ENCODE measurements at regions not wholly inside any gene's neighbourhood (a gene's known extent, or its start where the extent isn't known, plus 50 kb on each side); places are given as distances from the start of the nearest gene placed in this dataset.

DNA sequence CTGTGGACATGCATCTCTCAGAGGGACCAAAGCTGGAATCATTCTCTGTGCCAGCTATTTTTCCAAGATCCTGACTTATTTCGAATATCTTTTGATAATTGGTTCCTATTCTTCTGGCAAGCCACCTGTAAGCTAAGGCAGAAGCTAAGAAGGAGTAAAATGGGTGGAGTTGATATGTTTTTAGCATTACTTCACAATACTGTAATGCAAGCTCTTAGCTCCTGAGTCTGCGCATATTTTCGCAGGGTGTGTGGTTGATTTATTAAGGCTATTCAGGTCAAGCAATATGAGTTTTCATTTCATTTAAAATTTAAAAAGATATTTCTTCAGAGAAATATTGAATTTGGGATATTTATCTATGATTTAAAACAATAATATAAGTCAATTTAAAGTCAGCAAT, 158.5 kb upstream of the ADAMTS16 start:
- H3K79me2 ChIP-seq (replicated peaks; ENCODE audit: insufficient read depth): no peaks in the 10 kb centered on the region
- 0 out of 2 replicates have a peak, but pooled peaks cover 5% of the 10 kb centered on the region for H3K9me2 ChIP-seq (ENCODE audit: insufficient read depth)
- Mint-ChIP-seq H3K4me1 (no peaks in the 10 kb centered on the region), H3K27ac (no peak overlapping the region), H3K27me3 (ENCODE audit: insufficient read depth, low read depth, poor library complexity) (no peaks in the 10 kb centered on the region), H3K4me3 (no peak overlapping the region), H3K9me3 (no peaks in the 10 kb centered on the region), H3K36me3 (ENCODE audit: low read depth) (no peaks in the 10 kb centered on the region)
- DNase-seq (ENCODE audit: low spot score): no peak
- H4K20me1 ChIP-seq (replicated peaks; ENCODE audit: insufficient read depth): no peaks in the 10 kb centered on the region
- no peak overlapping the region for H3K4me3 ChIP-seq
- H3K27me3 ChIP-seq (ENCODE audit: insufficient read depth): no peaks in the 10 kb centered on the region
- no peaks in the 10 kb centered on the region for H3K36me3 ChIP-seq (ENCODE audit: insufficient read depth)
- ATAC-seq: no peak
- TF ChIP-seq, protein P1, sequence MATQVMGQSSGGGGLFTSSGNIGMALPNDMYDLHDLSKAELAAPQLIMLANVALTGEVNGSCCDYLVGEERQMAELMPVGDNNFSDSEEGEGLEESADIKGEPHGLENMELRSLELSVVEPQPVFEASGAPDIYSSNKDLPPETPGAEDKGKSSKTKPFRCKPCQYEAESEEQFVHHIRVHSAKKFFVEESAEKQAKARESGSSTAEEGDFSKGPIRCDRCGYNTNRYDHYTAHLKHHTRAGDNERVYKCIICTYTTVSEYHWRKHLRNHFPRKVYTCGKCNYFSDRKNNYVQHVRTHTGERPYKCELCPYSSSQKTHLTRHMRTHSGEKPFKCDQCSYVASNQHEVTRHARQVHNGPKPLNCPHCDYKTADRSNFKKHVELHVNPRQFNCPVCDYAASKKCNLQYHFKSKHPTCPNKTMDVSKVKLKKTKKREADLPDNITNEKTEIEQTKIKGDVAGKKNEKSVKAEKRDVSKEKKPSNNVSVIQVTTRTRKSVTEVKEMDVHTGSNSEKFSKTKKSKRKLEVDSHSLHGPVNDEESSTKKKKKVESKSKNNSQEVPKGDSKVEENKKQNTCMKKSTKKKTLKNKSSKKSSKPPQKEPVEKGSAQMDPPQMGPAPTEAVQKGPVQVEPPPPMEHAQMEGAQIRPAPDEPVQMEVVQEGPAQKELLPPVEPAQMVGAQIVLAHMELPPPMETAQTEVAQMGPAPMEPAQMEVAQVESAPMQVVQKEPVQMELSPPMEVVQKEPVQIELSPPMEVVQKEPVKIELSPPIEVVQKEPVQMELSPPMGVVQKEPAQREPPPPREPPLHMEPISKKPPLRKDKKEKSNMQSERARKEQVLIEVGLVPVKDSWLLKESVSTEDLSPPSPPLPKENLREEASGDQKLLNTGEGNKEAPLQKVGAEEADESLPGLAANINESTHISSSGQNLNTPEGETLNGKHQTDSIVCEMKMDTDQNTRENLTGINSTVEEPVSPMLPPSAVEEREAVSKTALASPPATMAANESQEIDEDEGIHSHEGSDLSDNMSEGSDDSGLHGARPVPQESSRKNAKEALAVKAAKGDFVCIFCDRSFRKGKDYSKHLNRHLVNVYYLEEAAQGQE (IDR thresholded peaks at IDR 0.05; ENCODE audit: unreplicated experiment): no peak
- no peak for TF ChIP-seq EZH2phosphoT487 (IDR thresholded peaks at IDR 0.05; ENCODE audit: unreplicated experiment)
- H3K4me2 ChIP-seq: no peak overlapping the region
- no peak overlapping the region for H3K27ac ChIP-seq (ENCODE audit: low read depth)
- H3K4me1 ChIP-seq (ENCODE audit: insufficient read depth): no peaks in the 10 kb centered on the region
- no peaks in the 10 kb centered on the region for H3F3A ChIP-seq (replicated peaks; ENCODE audit: low read depth)
- H2AFZ ChIP-seq: no peak overlapping the region

DNA sequence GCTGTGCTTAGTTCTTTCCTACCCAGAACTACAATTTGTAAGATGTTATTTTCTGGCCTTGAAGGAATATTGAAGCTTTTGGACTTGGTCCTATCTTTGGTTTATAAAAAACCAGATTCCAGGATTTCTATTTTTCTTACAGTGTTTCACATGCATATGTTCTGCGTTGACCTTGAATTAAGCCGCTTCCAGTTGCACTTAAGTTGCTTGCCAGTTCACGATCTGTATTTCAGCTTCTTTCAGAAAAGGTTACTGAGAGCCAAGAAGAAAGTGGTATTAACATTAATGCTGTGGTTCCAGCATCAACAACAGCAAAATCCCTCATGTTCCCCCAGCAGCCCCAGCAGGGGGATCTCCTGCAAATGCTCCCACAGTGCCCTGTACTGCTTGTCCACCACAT, 156.4 kb upstream of the ADAMTS16 start:
- H3K4me3 Mint-ChIP-seq: no peak overlapping the region
- no peaks in the 10 kb centered on the region for H3K4me1 ChIP-seq (ENCODE audit: insufficient read depth)
- H3K27me3 ChIP-seq (ENCODE audit: insufficient read depth): no peaks in the 10 kb centered on the region
- DNase-seq (ENCODE audit: low spot score) (no peak), ATAC-seq (no peak)
- no peaks in the 10 kb centered on the region for H3K27me3 Mint-ChIP-seq (ENCODE audit: insufficient read depth, low read depth, poor library complexity)
- no peaks in the 10 kb centered on the region for H3K4me1 Mint-ChIP-seq
- H3K36me3 ChIP-seq (ENCODE audit: insufficient read depth): no peaks in the 10 kb centered on the region
- no peaks in the 10 kb centered on the region for H4K20me1 ChIP-seq (replicated peaks; ENCODE audit: insufficient read depth)
- no peaks in the 10 kb centered on the region for H3K79me2 ChIP-seq (replicated peaks; ENCODE audit: insufficient read depth)
- no peak overlapping the region for H3K27ac ChIP-seq (ENCODE audit: low read depth)
- no peaks in the 10 kb centered on the region for H3K9me3 Mint-ChIP-seq
- H3K9me2 ChIP-seq (ENCODE audit: insufficient read depth): 0 out of 2 replicates have a peak, but pooled peaks cover 3% of the 10 kb centered on the region
- no peak overlapping the region for H2AFZ ChIP-seq
- no peak overlapping the region for H3K27ac Mint-ChIP-seq
- H3F3A ChIP-seq (replicated peaks; ENCODE audit: low read depth): no peaks in the 10 kb centered on the region
- H3K4me2 ChIP-seq: no peak overlapping the region
- no peak overlapping the region for H3K4me3 ChIP-seq
- H3K36me3 Mint-ChIP-seq (ENCODE audit: low read depth): no peaks in the 10 kb centered on the region
- TF ChIP-seq CTCF (conservative IDR thresholded peaks at IDR 0.05; ENCODE audit: low read depth in 2 of 2) (no peak), NANOG (IDR thresholded peaks at IDR 0.05; ENCODE audit: borderline replicate concordance) (no peak), STAT1 (IDR thresholded peaks at IDR 0.05; ENCODE audit: unreplicated experiment) (no peak), CREB1 (CRISPR knock-in tag; IDR thresholded peaks at IDR 0.05; ENCODE audit: low read depth) (no peak), ZNF331 (CRISPR knock-in tag; IDR thresholded peaks at IDR 0.05; ENCODE audit: low read depth) (no peak), ZNF114 (CRISPR knock-in tag; IDR thresholded peaks at IDR 0.05) (no peak)
- TF ChIP-seq, protein P1 (IDR thresholded peaks at IDR 0.05; ENCODE audit: unreplicated experiment): no peak

All from GM23338 (cell line).